Nephron progenitor cell (in vitro differentiated cells): ENCODE measurements at regions not wholly inside any gene's neighbourhood (a gene's known extent, or its start where the extent isn't known, plus 50 kb on each side); places are given as distances from the start of the nearest gene placed in this dataset.
"Not testable (repeated sequence)": the region's sequence is repeated elsewhere in the genome, so short reads cannot be mapped to it uniquely, and the experiment has no call there.

Experiments used
- DNase-seq: peaks from one replicate; pipeline ENCODE4 v3.0.0; 2021
- H3K27ac Mint-ChIP-seq: 2 replicates; pipeline ENCODE4 v1.8.0; 2021; ENCODE audit warnings: mild to moderate bottlenecking, moderate library complexity, mixed read lengths
- H3K27me3 Mint-ChIP-seq: 2 replicates; pipeline ENCODE4 v1.8.0; 2021; ENCODE audit warnings: mild to moderate bottlenecking, low read depth, mixed read lengths; ENCODE audit not compliant: poor library complexity
- H3K36me3 Mint-ChIP-seq: 2 replicates; pipeline ENCODE4 v1.8.0; 2021; ENCODE audit warnings: low read depth, mixed read lengths
- H3K4me1 Mint-ChIP-seq: 2 replicates; pipeline ENCODE4 v1.8.0; 2021; ENCODE audit warnings: mixed read lengths
- H3K4me3 Mint-ChIP-seq: 2 replicates; pipeline ENCODE4 v1.8.0; 2021; ENCODE audit warnings: mild to moderate bottlenecking, moderate library complexity, mixed read lengths
- H3K9me3 Mint-ChIP-seq: 2 replicates; pipeline ENCODE4 v1.8.0; 2021; ENCODE audit warnings: mild to moderate bottlenecking, moderate library complexity, mixed read lengths
- CTCF ChIP-seq: fragments of 200-600 bp; sonication (generic); IDR thresholded peaks from 2 replicates; pipeline ENCODE4 v1.5.0; 2021; ENCODE audit warnings: antibody characterized with exemption

GRCh38 chr21:38626306-38626705 lies 128.0 kb upstream of the ERG start:
- Mint-ChIP-seq H3K4me1 (peaks cover 9% of the 10 kb centered on the region), H3K4me3 (no peak overlapping the region), H3K36me3 (no peaks in the 10 kb centered on the region), H3K27me3 (no peaks in the 10 kb centered on the region), H3K27ac (no peak overlapping the region), H3K9me3 (peaks cover 10% of the 10 kb centered on the region)
- no peak for TF ChIP-seq CTCF
- DNase-seq: no peak

- Mint-ChIP-seq H3K27me3 (peaks cover 4% of the 10 kb centered on the region), H3K4me3 (no peak overlapping the region), H3K27ac (no peak overlapping the region), H3K36me3 (no peaks in the 10 kb centered on the region), H3K4me1 (peaks cover 9% of the 10 kb centered on the region), H3K9me3 (peaks cover 16% of the 10 kb centered on the region)
- TF ChIP-seq CTCF: no peak
- no peak for DNase-seq
Measured at GRCh38 chr21:38628349-38628748, 130.1 kb upstream of the ERG start.

GRCh38 chr21:38631206-38631605 lies 132.9 kb upstream of the ERG start:
- DNase-seq: no peak
- H3K27me3 Mint-ChIP-seq: peaks cover 12% of the 10 kb centered on the region
- H3K4me3 Mint-ChIP-seq: no peak overlapping the region
- no peak for TF ChIP-seq CTCF
- H3K9me3 Mint-ChIP-seq: peaks cover 16% of the 10 kb centered on the region
- H3K4me1 Mint-ChIP-seq: peaks cover 9% of the 10 kb centered on the region
- no peak overlapping the region for H3K27ac Mint-ChIP-seq
- H3K36me3 Mint-ChIP-seq: no peaks in the 10 kb centered on the region

- peaks cover 9% of the 10 kb centered on the region for H3K4me1 Mint-ChIP-seq
- no peak for TF ChIP-seq CTCF
Measured at GRCh38 chr21:38631676-38632075, 133.4 kb upstream of the ERG start.

GRCh38 chr21:38637161-38637560 lies 138.9 kb upstream of the ERG start:
- Mint-ChIP-seq H3K9me3 (peaks cover 22% of the 10 kb centered on the region), H3K4me1 (no peaks in the 10 kb centered on the region), H3K27me3 (peaks cover 20% of the 10 kb centered on the region), H3K36me3 (no peaks in the 10 kb centered on the region), H3K27ac (no peak overlapping the region), H3K4me3 (no peak overlapping the region)
- TF ChIP-seq CTCF: no peak
- DNase-seq: no peak

More at GRCh38 chr21:38631676-38632075, 133.4 kb upstream of the ERG start:
- Mint-ChIP-seq H3K36me3 (no peaks in the 10 kb centered on the region), H3K27ac (no peak overlapping the region), H3K27me3 (peaks cover 15% of the 10 kb centered on the region), H3K4me3 (no peak overlapping the region), H3K9me3 (peaks cover 16% of the 10 kb centered on the region)
- DNase-seq: no peak

GRCh38 chr21:38639571-38640354 lies 141.5 kb upstream of the ERG start:
- no peak for DNase-seq
- Mint-ChIP-seq H3K4me1 (peaks cover 7% of the 10 kb centered on the region), H3K36me3 (no peaks in the 10 kb centered on the region), H3K4me3 (no peak overlapping the region), H3K27ac (no peak overlapping the region), H3K27me3 (peaks cover 28% of the 10 kb centered on the region), H3K9me3 (peaks cover 17% of the 10 kb centered on the region)
- no peak for TF ChIP-seq CTCF

GRCh38 chr21:38640355-38640742 lies 142.1 kb upstream of the ERG start:
- peaks cover 28% of the 10 kb centered on the region for H3K27me3 Mint-ChIP-seq
- H3K4me3 Mint-ChIP-seq, H3K36me3 Mint-ChIP-seq, H3K27ac Mint-ChIP-seq, H3K4me1 Mint-ChIP-seq, DNase-seq: not testable (repeated sequence)
- peaks cover 17% of the 10 kb centered on the region for H3K9me3 Mint-ChIP-seq
